HCT116 (cell line): ENCODE measurements at regions not wholly inside any gene's neighbourhood (a gene's known extent, or its start where the extent isn't known, plus 50 kb on each side); places are given as distances from the start of the nearest gene placed in this dataset.

Experiments used
- CEBPB ChIP-seq: IDR thresholded peaks from 2 replicates; pipeline ENCODE4 v1.6.1; 2012; ENCODE audit warnings: low read depth
- CTCF ChIP-seq, 3 experiments: fragments of 200-600 bp in 1 of 3; sonication (generic) in 1 of 3; IDR thresholded peaks in 2 of 3; conservative IDR thresholded peaks in 1 of 3; 2 replicates each; pipeline ENCODE4 v1.5.1; 2012 to 2017; ENCODE audit warnings: low read depth in 2 of 3, low read length in 2 of 3, antibody characterized with exemption in 1 of 3, borderline replicate concordance in 1 of 3, control low read depth in 1 of 3, mild to moderate bottlenecking in 1 of 3, mixed read lengths in 1 of 3, mixed run types in 1 of 3, moderate library complexity in 1 of 3; ENCODE audit not compliant: insufficient read depth in 1 of 3
- EGR1 ChIP-seq: IDR thresholded peaks from 2 replicates; pipeline ENCODE4 v1.6.1; 2012; ENCODE audit warnings: low read depth
- EZH2 ChIP-seq: fragments of 200-600 bp; sonication (generic); IDR thresholded peaks from 2 replicates; pipeline ENCODE4 v1.6.1; 2017; ENCODE audit warnings: antibody characterized with exemption, mixed run types
- POLR2A ChIP-seq: IDR thresholded peaks from 2 replicates; pipeline ENCODE4 v1.7.0; 2011; ENCODE audit warnings: borderline replicate concordance; ENCODE audit not compliant: insufficient read depth, insufficient read length; ENCODE audit errors: extremely low read depth
- POLR2AphosphoS5 ChIP-seq: IDR thresholded peaks from 2 replicates; pipeline ENCODE4 v1.6.1; 2011; ENCODE audit warnings: mild to moderate bottlenecking, low read depth, low read length, moderate library complexity
- TCF7L2 ChIP-seq: IDR thresholded peaks from 2 replicates; pipeline ENCODE4 v1.7.0; 2011; ENCODE audit warnings: borderline replicate concordance, inconsistent platforms; ENCODE audit not compliant: insufficient read depth, insufficient read length; ENCODE audit errors: extremely low read depth

DNA sequence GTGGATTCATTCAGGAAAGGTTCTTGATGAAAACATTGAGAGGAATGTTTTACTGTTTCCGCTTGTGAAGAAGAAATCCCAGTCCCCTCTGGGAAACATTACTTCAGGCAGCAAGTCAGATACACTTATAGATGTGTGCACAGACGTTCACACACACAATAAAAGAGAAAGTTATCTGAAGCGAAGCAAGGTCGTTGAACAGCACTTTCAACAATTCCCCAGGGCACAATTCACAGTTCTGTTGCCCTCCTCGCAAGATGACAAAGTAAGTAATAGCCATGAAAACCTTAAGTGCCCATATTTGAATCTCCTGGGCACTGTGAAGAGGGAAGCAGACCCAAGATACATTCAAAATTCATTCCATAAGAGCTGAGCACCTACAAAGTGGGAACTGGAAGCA lies 156.6 kb upstream of the CAND1 start:
- TF ChIP-seq POLR2AphosphoS5 (no peak), EZH2 (no peak), POLR2A (no peak), CTCF (IDR thresholded peaks at IDR 0.05 in 2 of 3, conservative IDR thresholded peaks at IDR 0.05 in 1 of 3; ENCODE audit: borderline replicate concordance in 1 of 3, insufficient read depth in 1 of 3, low read depth in 2 of 3, low read length in 2 of 3) (no peak), TCF7L2 (no peak), CEBPB (no peak), EGR1 (no peak)
